ENCODE measurements at regions not wholly inside any gene's neighbourhood (a gene's known extent, or its start where the extent isn't known, plus 50 kb on each side); places are given as distances from the start of the nearest gene placed in this dataset.

GRCh38 chr5:17893026-17893635, 258.9 kb downstream of the TAF11L14 start (continued):
- TF ChIP-seq TAF1 (IDR thresholded peaks at IDR 0.05; ENCODE audit: low read depth, low read length) (no peak), JUN (IDR thresholded peaks at IDR 0.05; ENCODE audit: low read depth, low read length) (no peak), SIX5 (IDR thresholded peaks at IDR 0.05; ENCODE audit: low read depth, low read length) (no peak)

All from H1 (cell line).